CD4-positive, alpha-beta memory T cell (primary cell): ENCODE measurements at regions not wholly inside any gene's neighbourhood (a gene's known extent, or its start where the extent isn't known, plus 50 kb on each side); places are given as distances from the start of the nearest gene placed in this dataset.

ENCODE experiments used
- CTCF ChIA-PET: fragments of 350-600 bp; sonication (Branson Sonifier 250); formaldehyde crosslinking; loops from one replicate; lab custom pipeline; 2021; ENCODE audit warnings: inconsistent platforms; ENCODE audit not compliant: partially characterized antibody; lab: Charles Lee
- POLR2A ChIA-PET: fragments of 350-600 bp; sonication (Branson Sonifier 250); formaldehyde crosslinking; loops from one replicate; lab custom pipeline; 2021; ENCODE audit not compliant: partially characterized antibody; lab: Charles Lee
- DNase-seq, 5 donors: peaks; one replicate each; pipeline versions ENCODE4 v3.0.0 to v3.0.0-alpha.2; 2020 to 2022; ENCODE audit warnings: mixed read lengths in 1 of 5
- H3K27ac ChIP-seq: one replicate; pipeline ENCODE4 v1.7.0; 2013; ENCODE audit warnings: low read depth, low read length
- H3K27me3 ChIP-seq: 2 replicates; pipeline ENCODE4 v1.7.0; 2013; ENCODE audit warnings: mild to moderate bottlenecking, low read length, moderate library complexity; ENCODE audit not compliant: insufficient read depth
- H3K36me3 ChIP-seq: 2 replicates; pipeline ENCODE4 v1.7.0; 2013; ENCODE audit warnings: mild to moderate bottlenecking, low read length, moderate library complexity; ENCODE audit not compliant: insufficient read depth
- H3K4me1 ChIP-seq: 2 replicates; pipeline ENCODE4 v1.7.0; 2013; ENCODE audit warnings: mild to moderate bottlenecking, low read length, moderate library complexity; ENCODE audit not compliant: insufficient read depth
- H3K4me3 ChIP-seq, 2 donors: one replicate each; pipeline ENCODE4 v1.7.0; 2013; ENCODE audit warnings: low read length in 2 of 2, mild to moderate bottlenecking in 1 of 2
- H3K9me3 ChIP-seq, 2 donors: one replicate each; pipeline ENCODE4 v1.7.0; 2013; ENCODE audit warnings: low read length in 2 of 2, control low read depth in 1 of 2; ENCODE audit not compliant: control insufficient read depth in 1 of 2
- H3K27ac Mint-ChIP-seq, 7 donors: one replicate each; pipeline ENCODE4 v1.8.0; 2020 to 2021; ENCODE audit warnings: mixed read lengths in 7 of 7, mild to moderate bottlenecking in 6 of 7, inconsistent platforms in 3 of 7, moderate library complexity in 3 of 7
- H3K27me3 Mint-ChIP-seq, 2 donors: one replicate each; pipeline ENCODE4 v1.8.0; 2020 to 2021; ENCODE audit warnings: mixed read lengths in 2 of 2
- H3K36me3 Mint-ChIP-seq, 2 donors: one replicate each; pipeline ENCODE4 v1.8.0; 2020 to 2021; ENCODE audit warnings: mixed read lengths in 2 of 2, inconsistent platforms in 1 of 2, mild to moderate bottlenecking in 1 of 2
- H3K4me1 Mint-ChIP-seq, 4 donors: one replicate each; pipeline ENCODE4 v1.8.0; 2020 to 2021; ENCODE audit warnings: mixed read lengths in 4 of 4, mild to moderate bottlenecking in 1 of 4
- H3K4me3 Mint-ChIP-seq, 8 donors: one replicate each; pipeline ENCODE4 v1.8.0; 2020 to 2021; ENCODE audit warnings: mixed read lengths in 8 of 8, mild to moderate bottlenecking in 7 of 8, moderate library complexity in 6 of 8, inconsistent platforms in 3 of 8
- H3K9me3 Mint-ChIP-seq, 8 donors: one replicate each; pipeline ENCODE4 v1.8.0; 2020 to 2021; ENCODE audit warnings: mixed read lengths in 8 of 8, mild to moderate bottlenecking in 5 of 8, inconsistent platforms in 3 of 8, moderate library complexity in 1 of 8
- intact Hi-C: fragments of 100-400 bp; cut with micrococcal nuclease; formaldehyde crosslinking; loops from one replicate; pipeline ENCODE4 v1.15.1; 2023

DNA sequence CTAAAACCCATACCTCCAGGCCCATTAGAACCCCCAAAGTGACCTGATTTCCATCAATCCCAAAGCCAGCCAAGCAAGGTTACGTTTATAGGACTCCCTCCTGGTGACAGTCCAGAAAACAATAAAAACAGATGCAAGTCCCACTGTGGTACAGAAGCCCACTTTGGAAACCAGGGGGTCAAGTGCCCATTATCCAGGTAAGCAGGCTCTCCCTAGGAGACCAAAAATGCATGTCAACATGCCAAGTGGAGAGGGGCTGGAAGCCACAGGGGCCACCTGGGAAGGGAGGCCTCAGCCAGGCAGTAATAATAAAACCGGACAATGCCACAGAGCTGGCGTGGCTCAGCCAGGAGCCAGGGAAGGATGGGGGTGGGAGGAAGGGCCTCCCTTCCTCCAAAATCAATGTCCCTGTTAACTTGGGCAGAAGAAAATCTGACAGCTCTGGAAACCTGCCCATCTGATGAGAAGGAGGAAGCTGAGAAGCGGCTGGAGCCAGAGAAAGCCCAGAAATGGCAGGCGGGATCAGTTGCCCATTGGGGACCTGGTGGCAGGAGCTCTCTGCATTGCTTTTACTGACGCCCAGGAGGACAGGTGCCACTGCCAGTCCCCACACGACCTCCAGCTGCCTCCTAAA, 160.4 kb downstream of the ZIC5 start:
- no peak overlapping the region for H3K27ac ChIP-seq
- H3K36me3 Mint-ChIP-seq: no peaks in the 10 kb centered on the region
- peaks cover 0 to 4% (median 2%) of the 10 kb centered on the region in 4 donors for H3K4me1 Mint-ChIP-seq
- no peak overlapping the region for H3K4me3 ChIP-seq
- peak overlapping the region in 1 of 7 donors; percentile 30 for H3K27ac Mint-ChIP-seq
- H3K4me3 Mint-ChIP-seq: no peak overlapping the region
- ChIA-PET POLR2A (no interaction called here), CTCF (no interaction called here)
- intact Hi-C loops: no loop called here
- H3K9me3 ChIP-seq: no peaks in the 10 kb centered on the region
- no peaks in the 10 kb centered on the region for H3K9me3 Mint-ChIP-seq
- H3K4me1 ChIP-seq: no peaks in the 10 kb centered on the region
- DNase-seq: no peak
- no peaks in the 10 kb centered on the region for H3K27me3 ChIP-seq
- no peaks in the 10 kb centered on the region for H3K27me3 Mint-ChIP-seq
- no peaks in the 10 kb centered on the region for H3K36me3 ChIP-seq

DNA sequence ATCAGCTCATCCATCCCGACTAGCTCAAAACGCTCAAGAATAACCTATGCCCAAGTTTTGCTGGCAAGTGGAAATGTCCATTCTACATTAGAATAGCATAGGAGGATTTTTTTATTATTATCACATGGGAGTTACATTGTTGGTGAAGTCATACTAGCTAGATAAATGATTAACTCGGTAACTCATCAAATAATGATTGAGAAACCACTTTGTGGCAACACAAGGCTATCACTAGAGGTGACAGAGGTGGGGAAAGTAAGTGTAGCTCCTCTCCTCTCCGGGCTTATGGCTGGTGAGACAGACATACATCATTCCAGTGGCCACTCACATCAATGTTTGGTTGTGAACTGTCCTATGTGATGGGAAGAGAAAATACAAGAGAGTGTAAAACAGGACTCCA, 161.6 kb downstream of the ZIC5 start:
- Histone ChIP-seq H3K27me3 (no peaks in the 10 kb centered on the region), H3K36me3 (no peaks in the 10 kb centered on the region), H3K4me1 (no peaks in the 10 kb centered on the region), H3K4me3 (no peak overlapping the region), H3K9me3 (no peaks in the 10 kb centered on the region), H3K27ac (no peak overlapping the region)
- Mint-ChIP-seq H3K4me3 (no peak overlapping the region), H3K27ac (peak overlapping the region in 2 of 7 donors; percentile 2), H3K27me3 (no peaks in the 10 kb centered on the region), H3K9me3 (no peaks in the 10 kb centered on the region), H3K4me1 (peaks cover 0 to 2% (median under 1%) of the 10 kb centered on the region in 4 donors), H3K36me3 (peaks cover 0 to 1% of the 10 kb centered on the region in 2 donors)
- no peak for DNase-seq
- ChIA-PET POLR2A (interaction anchor here (0.9 kb wide), 1 partner anchor 9 kb away, joined by 7 read pairs; no protein-coding TSS in a partner anchor), CTCF (no interaction called here)
- intact Hi-C loops: no loop called here

DNA sequence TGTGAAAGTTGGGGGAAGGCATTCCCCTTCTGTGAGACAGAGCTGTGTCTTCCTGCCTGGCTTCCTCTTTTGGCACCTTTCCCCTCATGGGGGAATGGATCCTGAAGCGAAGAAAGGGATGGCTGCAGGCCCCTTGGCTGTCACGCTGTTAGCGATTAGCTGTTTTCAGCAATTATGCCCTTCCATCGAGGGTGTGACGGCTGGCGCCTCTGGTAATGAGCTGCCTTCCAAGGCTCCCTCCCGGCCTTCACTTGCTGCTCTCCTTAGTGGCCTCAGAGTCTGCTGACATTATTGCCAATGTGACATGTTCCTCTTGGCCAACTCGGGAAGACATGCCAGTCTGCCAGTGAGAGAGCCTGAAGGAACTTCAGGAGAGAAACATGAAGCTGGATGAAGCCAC, 162.1 kb downstream of the ZIC5 start:
- Histone ChIP-seq H3K4me1 (no peaks in the 10 kb centered on the region), H3K4me3 (no peak overlapping the region), H3K9me3 (no peaks in the 10 kb centered on the region), H3K27me3 (no peaks in the 10 kb centered on the region), H3K27ac (no peak overlapping the region), H3K36me3 (no peaks in the 10 kb centered on the region)
- H3K4me1 Mint-ChIP-seq: peaks cover 0 to 4% (median under 1%) of the 10 kb centered on the region in 4 donors
- H3K36me3 Mint-ChIP-seq: peaks cover 0 to 6% of the 10 kb centered on the region in 2 donors
- H3K9me3 Mint-ChIP-seq: no peaks in the 10 kb centered on the region
- no peaks in the 10 kb centered on the region for H3K27me3 Mint-ChIP-seq
- ChIA-PET CTCF (no interaction called here), POLR2A (interaction anchor here (0.9 kb wide), 1 partner anchor 9 kb away, joined by 7 read pairs; no protein-coding TSS in a partner anchor)
- DNase-seq: no peak
- intact Hi-C loops: no loop called here
- H3K27ac Mint-ChIP-seq: no peak overlapping the region
- H3K4me3 Mint-ChIP-seq: no peak overlapping the region

DNA sequence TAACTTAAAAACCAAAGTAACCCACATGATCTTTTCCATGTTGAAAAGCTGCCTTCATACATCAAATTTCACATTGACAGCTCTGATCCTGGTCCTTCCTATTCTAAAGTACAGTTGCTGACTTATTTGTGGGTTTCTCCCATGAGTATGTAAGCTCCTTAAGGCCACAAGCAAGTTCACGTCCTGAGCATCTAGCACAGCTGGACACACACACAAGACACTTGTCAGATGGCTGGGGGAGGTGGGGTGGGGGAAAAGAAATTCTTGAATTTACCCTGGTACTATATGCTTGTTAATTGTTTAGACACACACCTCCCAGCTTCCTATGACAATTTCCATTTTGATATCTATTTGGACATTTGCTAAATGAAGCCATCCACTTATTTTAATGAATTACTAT, 162.8 kb downstream of the ZIC5 start:
- Mint-ChIP-seq H3K9me3 (no peaks in the 10 kb centered on the region), H3K4me3 (no peak overlapping the region), H3K27ac (no peak overlapping the region), H3K36me3 (peaks cover 0 to 11% of the 10 kb centered on the region in 2 donors), H3K27me3 (no peaks in the 10 kb centered on the region), H3K4me1 (peaks cover 0 to 4% (median under 1%) of the 10 kb centered on the region in 4 donors)
- Histone ChIP-seq H3K4me3 (no peak overlapping the region), H3K4me1 (no peaks in the 10 kb centered on the region), H3K27me3 (no peaks in the 10 kb centered on the region), H3K36me3 (no peaks in the 10 kb centered on the region), H3K9me3 (no peaks in the 10 kb centered on the region), H3K27ac (no peak overlapping the region)
- intact Hi-C loops: no loop called here
- no peak for DNase-seq
- CTCF ChIA-PET: no interaction called here
- POLR2A ChIA-PET: interaction anchor here (1.2 kb wide), 1 partner anchor 10 kb away, joined by 3 read pairs; no protein-coding TSS in a partner anchor

DNA sequence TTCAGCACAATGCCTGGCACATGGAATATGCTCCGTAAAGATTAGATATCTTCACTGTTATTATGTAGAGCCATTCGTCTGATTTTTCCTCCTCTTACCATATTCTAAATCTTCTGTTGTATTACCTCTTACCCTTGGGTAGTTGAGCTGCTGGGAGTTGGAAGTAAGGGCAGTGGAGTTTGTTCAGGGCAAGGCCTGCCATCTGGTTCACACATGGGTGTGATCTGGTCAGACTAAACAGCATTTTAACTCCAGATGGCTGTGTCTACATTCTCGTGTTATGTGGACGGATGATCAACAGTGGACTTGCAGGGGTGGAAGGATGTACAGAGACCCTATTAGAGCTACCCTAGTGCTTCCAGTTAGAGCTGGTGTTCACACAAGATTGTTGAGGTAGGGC, 164.9 kb downstream of the ZIC5 start:
- no peak overlapping the region for H3K27ac Mint-ChIP-seq
- POLR2A ChIA-PET: no interaction called here
- Histone ChIP-seq H3K27ac (no peak overlapping the region), H3K9me3 (no peaks in the 10 kb centered on the region), H3K4me3 (no peak overlapping the region), H3K4me1 (no peaks in the 10 kb centered on the region), H3K27me3 (no peaks in the 10 kb centered on the region), H3K36me3 (no peaks in the 10 kb centered on the region)
- CTCF ChIA-PET: no interaction called here
- H3K27me3 Mint-ChIP-seq: no peaks in the 10 kb centered on the region
- peaks cover 0 to 24% of the 10 kb centered on the region in 2 donors for H3K36me3 Mint-ChIP-seq
- DNase-seq: no peak
- H3K9me3 Mint-ChIP-seq: no peaks in the 10 kb centered on the region
- H3K4me3 Mint-ChIP-seq: no peak overlapping the region
- intact Hi-C loops: no loop called here
- H3K4me1 Mint-ChIP-seq: peaks cover 0 to 4% (median under 1%) of the 10 kb centered on the region in 4 donors

GRCh38 chr13:99805361-99805760, 166.2 kb downstream of the ZIC5 start:
- H3K9me3 Mint-ChIP-seq: no peaks in the 10 kb centered on the region
- Histone ChIP-seq H3K4me3 (no peak overlapping the region), H3K27me3 (no peaks in the 10 kb centered on the region), H3K36me3 (no peaks in the 10 kb centered on the region), H3K4me1 (no peaks in the 10 kb centered on the region), H3K27ac (no peak overlapping the region), H3K9me3 (no peaks in the 10 kb centered on the region)
- H3K27ac Mint-ChIP-seq: no peak overlapping the region
- no peak overlapping the region for H3K4me3 Mint-ChIP-seq
- POLR2A ChIA-PET: no interaction called here
- no peak for DNase-seq
- CTCF ChIA-PET: no interaction called here
- H3K27me3 Mint-ChIP-seq: no peaks in the 10 kb centered on the region
- peaks cover 0 to 4% (median under 1%) of the 10 kb centered on the region in 4 donors for H3K4me1 Mint-ChIP-seq
- peaks cover 0 to 24% of the 10 kb centered on the region in 2 donors for H3K36me3 Mint-ChIP-seq
- intact Hi-C loops: no loop called here

DNA sequence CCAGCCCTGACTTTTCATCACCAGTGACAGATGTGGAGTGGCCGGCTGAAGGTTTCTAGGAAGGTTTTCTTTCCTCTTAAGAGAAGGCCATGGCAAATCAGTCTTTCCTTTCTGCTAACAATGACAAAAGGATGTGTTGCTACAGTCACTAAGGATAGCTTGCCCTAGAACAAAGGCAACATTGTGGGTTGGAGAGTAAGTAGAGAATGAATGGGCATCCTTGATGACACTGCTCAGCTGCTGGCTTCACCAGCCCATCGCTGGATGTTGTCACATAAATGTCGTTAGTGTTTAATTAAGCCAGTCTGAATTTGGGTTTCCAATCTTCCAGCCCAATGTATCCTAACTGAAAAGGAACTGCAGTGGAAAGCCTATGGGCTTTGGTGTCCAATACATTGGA, 168.4 kb downstream of the ZIC5 start:
- POLR2A ChIA-PET: no interaction called here
- no peak overlapping the region for H3K27ac ChIP-seq
- H3K27ac Mint-ChIP-seq: no peak overlapping the region
- no peak overlapping the region for H3K4me3 ChIP-seq
- H3K4me1 Mint-ChIP-seq: peaks cover 0 to 4% (median 0%) of the 10 kb centered on the region in 4 donors
- H3K4me1 ChIP-seq: no peaks in the 10 kb centered on the region
- H3K9me3 Mint-ChIP-seq: no peaks in the 10 kb centered on the region
- DNase-seq: no peak
- intact Hi-C loops: no loop called here
- no peaks in the 10 kb centered on the region for H3K9me3 ChIP-seq
- H3K4me3 Mint-ChIP-seq: no peak overlapping the region
- CTCF ChIA-PET: no interaction called here
- H3K36me3 Mint-ChIP-seq: peaks cover 0 to 31% of the 10 kb centered on the region in 2 donors
- H3K27me3 ChIP-seq: no peaks in the 10 kb centered on the region
- H3K36me3 ChIP-seq: no peaks in the 10 kb centered on the region
- H3K27me3 Mint-ChIP-seq: no peaks in the 10 kb centered on the region
